ENCODE measurements at regions not wholly inside any gene's neighbourhood (a gene's known extent, or its start where the extent isn't known, plus 50 kb on each side); places are given as distances from the start of the nearest gene placed in this dataset.

DNA sequence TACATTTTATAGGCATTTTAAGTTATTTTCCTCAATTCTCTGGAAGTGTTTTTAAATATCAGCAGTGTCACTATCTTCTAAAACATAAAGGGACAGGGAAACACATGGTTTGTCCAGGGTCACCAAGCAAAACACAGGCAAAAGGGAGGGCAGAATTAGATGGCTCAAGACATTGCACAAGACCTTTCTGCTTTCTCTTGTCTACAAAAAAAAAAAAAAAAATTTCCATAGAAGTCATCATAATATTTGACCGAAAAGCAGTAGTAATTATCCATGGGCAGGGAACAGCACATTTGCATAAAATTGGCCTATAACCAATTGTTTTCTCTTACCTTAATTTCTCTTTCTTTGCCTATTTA is 703.1 kb upstream of the FZD8 start:
- TF ChIP-seq, protein P1, sequence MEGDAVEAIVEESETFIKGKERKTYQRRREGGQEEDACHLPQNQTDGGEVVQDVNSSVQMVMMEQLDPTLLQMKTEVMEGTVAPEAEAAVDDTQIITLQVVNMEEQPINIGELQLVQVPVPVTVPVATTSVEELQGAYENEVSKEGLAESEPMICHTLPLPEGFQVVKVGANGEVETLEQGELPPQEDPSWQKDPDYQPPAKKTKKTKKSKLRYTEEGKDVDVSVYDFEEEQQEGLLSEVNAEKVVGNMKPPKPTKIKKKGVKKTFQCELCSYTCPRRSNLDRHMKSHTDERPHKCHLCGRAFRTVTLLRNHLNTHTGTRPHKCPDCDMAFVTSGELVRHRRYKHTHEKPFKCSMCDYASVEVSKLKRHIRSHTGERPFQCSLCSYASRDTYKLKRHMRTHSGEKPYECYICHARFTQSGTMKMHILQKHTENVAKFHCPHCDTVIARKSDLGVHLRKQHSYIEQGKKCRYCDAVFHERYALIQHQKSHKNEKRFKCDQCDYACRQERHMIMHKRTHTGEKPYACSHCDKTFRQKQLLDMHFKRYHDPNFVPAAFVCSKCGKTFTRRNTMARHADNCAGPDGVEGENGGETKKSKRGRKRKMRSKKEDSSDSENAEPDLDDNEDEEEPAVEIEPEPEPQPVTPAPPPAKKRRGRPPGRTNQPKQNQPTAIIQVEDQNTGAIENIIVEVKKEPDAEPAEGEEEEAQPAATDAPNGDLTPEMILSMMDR (IDR thresholded peaks at IDR 0.05; ENCODE audit: low read length) = no peak
- TF ChIP-seq EZH2phosphoT487 (IDR thresholded peaks at IDR 0.05; ENCODE audit: low read length) = no peak

All from MM.1S (cell line).